ENCODE measurements at regions not wholly inside any gene's neighbourhood (a gene's known extent, or its start where the extent isn't known, plus 50 kb on each side); places are given as distances from the start of the nearest gene placed in this dataset.

GRCh38 chr14:83260751-83261150 lies 1727.1 kb upstream of the SEL1L start:
- intact Hi-C loops (cut with DNase I): no loop called here

GRCh38 chr14:83269583-83269982 lies 1735.9 kb upstream of the SEL1L start:
- intact Hi-C loops (cut with DNase I): no loop called here
- TF ChIP-seq CTCF (IDR thresholded peaks at IDR 0.05): no peak

More at GRCh38 chr14:83260751-83261150, 1727.1 kb upstream of the SEL1L start:
- no peak overlapping the region for H3K9ac ChIP-seq (ENCODE audit: low read depth in 2 of 2, low read length in 2 of 2)
- TF ChIP-seq CTCF (IDR thresholded peaks at IDR 0.05): no peak
- H3K27ac ChIP-seq: no peak overlapping the region
- H3K27me3 ChIP-seq: no peaks in the 10 kb centered on the region
- no peak for DNase-seq
- no peak overlapping the region for H3K4me3 ChIP-seq
- H3K36me3 ChIP-seq: no peaks in the 10 kb centered on the region
- H3K9me3 ChIP-seq: peaks cover 4% of the 10 kb centered on the region
- H3K4me1 ChIP-seq: no peaks in the 10 kb centered on the region

GRCh38 chr14:83271663-83272062 lies 1738.0 kb upstream of the SEL1L start:
- Histone ChIP-seq H3K9ac (ENCODE audit: low read depth in 2 of 2, low read length in 2 of 2) (no peak overlapping the region), H3K36me3 (no peaks in the 10 kb centered on the region), H3K4me1 (no peaks in the 10 kb centered on the region), H3K4me3 (no peak overlapping the region), H3K27ac (no peak overlapping the region), H3K27me3 (no peaks in the 10 kb centered on the region), H3K9me3 (no peaks in the 10 kb centered on the region)
- no peak for DNase-seq
- intact Hi-C loops (cut with DNase I): no loop called here
- no peak for TF ChIP-seq CTCF (IDR thresholded peaks at IDR 0.05)

More at GRCh38 chr14:83269583-83269982, 1735.9 kb upstream of the SEL1L start:
- Histone ChIP-seq H3K27ac (no peak overlapping the region), H3K27me3 (no peaks in the 10 kb centered on the region), H3K4me3 (no peak overlapping the region), H3K9me3 (no peaks in the 10 kb centered on the region), H3K36me3 (no peaks in the 10 kb centered on the region), H3K4me1 (no peaks in the 10 kb centered on the region), H3K9ac (ENCODE audit: low read depth in 2 of 2, low read length in 2 of 2) (no peak overlapping the region)
- no peak for DNase-seq

- Histone ChIP-seq H3K36me3 (no peaks in the 10 kb centered on the region), H3K4me1 (no peaks in the 10 kb centered on the region), H3K27ac (no peak overlapping the region), H3K9ac (ENCODE audit: low read depth in 2 of 2, low read length in 2 of 2) (no peak overlapping the region), H3K4me3 (no peak overlapping the region), H3K9me3 (no peaks in the 10 kb centered on the region), H3K27me3 (no peaks in the 10 kb centered on the region)
- intact Hi-C loops (cut with DNase I): no loop called here
- no peak for DNase-seq
- no peak for TF ChIP-seq CTCF (IDR thresholded peaks at IDR 0.05)
Measured at GRCh38 chr14:83280719-83281118, 1747.1 kb upstream of the SEL1L start.

- Histone ChIP-seq H3K36me3 (no peaks in the 10 kb centered on the region), H3K4me3 (no peak overlapping the region), H3K9me3 (no peaks in the 10 kb centered on the region), H3K4me1 (no peaks in the 10 kb centered on the region), H3K9ac (ENCODE audit: low read depth in 2 of 2, low read length in 2 of 2) (no peak overlapping the region), H3K27me3 (no peaks in the 10 kb centered on the region), H3K27ac (no peak overlapping the region)
- intact Hi-C loops (cut with DNase I): no loop called here
- no peak for DNase-seq
- TF ChIP-seq CTCF (IDR thresholded peaks at IDR 0.05): no peak
Measured at GRCh38 chr14:83282706-83283105, 1749.1 kb upstream of the SEL1L start.

- Histone ChIP-seq H3K36me3 (no peaks in the 10 kb centered on the region), H3K27me3 (no peaks in the 10 kb centered on the region), H3K4me1 (no peaks in the 10 kb centered on the region), H3K9ac (ENCODE audit: low read depth in 2 of 2, low read length in 2 of 2) (no peak overlapping the region), H3K4me3 (no peak overlapping the region), H3K27ac (no peak overlapping the region), H3K9me3 (no peaks in the 10 kb centered on the region)
- intact Hi-C loops (cut with DNase I): no loop called here
- no peak for DNase-seq
- no peak for TF ChIP-seq CTCF (IDR thresholded peaks at IDR 0.05)
Measured at GRCh38 chr14:83287300-83287699, 1753.6 kb upstream of the SEL1L start.
